ENCODE measurements at regions not wholly inside any gene's neighbourhood (a gene's known extent, or its start where the extent isn't known, plus 50 kb on each side); places are given as distances from the start of the nearest gene placed in this dataset.

GRCh38 chr11:13104619-13105236 is 95.6 kb downstream of the RASSF10 start:
- DNase-seq (ENCODE audit: low spot score): no peak

DNA sequence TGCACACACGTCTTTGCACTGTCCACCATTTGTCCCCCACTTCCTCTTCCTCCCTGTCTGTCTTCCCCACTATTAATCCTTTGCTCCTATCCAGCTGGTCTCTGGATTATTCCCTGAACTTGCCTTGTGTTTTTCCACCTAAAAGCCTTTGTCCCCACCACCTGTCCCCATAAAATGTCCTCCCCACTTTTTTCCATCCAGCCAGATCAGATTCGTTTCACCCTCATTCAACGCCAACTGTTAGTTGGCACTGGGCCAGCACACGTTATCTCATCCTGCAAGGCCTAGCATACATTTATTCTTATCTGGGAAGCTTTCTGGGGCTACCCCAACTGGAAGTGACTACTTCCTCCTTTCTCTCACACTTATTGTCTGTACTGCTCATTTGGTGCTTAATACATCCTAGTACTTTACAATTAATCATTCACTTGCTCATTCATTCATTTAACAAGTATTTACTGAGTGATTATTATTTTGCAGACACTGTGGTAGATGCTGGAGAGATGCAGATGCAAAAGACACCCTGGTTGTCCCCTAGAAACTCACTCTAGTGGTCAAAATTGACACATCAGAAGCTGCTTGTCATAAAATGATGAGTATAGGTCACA is 96.2 kb downstream of the RASSF10 start:
- no peak for DNase-seq (ENCODE audit: low spot score)

DNA sequence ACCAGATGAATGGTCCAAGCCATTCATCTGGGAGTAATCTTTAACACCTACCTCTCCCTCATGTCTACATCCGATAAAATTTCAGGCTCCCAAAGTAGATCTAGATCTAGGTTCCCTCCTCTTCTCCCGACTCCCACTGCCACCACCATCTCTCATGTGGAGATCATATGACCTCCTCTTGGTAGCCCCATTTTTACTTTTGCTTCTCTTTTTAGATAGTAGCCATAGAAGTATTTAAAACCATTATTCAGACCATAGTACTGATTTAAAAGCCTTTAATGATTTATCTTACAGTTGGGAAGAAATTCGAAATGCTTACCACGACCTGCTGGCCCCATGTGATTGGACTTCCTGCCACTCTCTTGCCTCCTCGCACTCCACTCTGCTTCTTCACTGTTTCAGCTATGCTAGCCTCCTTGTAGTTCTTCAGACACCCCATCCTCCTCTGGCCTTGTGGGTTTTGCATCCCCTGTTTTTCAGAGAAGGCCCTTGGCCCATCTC is 98.5 kb downstream of the RASSF10 start:
- no peak for DNase-seq (ENCODE audit: low spot score)

DNA sequence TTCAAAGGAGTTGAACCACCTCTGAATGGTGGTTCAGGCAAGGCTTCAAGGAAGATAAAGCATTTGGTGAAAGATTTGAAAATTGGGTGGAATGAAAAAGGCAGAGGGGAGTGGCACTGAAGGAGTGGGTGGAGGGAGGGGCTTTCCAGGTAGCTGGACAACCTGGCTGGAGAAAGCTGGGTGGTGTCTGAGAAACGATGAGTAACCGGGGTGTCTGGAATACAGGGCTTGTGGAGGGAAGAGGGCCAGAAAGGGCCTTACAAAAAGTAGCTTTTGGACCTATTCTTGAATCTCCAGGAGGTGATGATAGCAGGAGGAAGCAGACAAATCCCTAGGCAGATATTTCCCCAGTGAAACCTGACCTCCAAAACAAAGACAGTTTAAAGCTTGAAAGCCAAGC is 99.3 kb downstream of the RASSF10 start:
- DNase-seq (ENCODE audit: low spot score): no peak

GRCh38 chr11:13109616-13110015 is 100.5 kb downstream of the RASSF10 start:
- DNase-seq (ENCODE audit: low spot score): no peak

DNA sequence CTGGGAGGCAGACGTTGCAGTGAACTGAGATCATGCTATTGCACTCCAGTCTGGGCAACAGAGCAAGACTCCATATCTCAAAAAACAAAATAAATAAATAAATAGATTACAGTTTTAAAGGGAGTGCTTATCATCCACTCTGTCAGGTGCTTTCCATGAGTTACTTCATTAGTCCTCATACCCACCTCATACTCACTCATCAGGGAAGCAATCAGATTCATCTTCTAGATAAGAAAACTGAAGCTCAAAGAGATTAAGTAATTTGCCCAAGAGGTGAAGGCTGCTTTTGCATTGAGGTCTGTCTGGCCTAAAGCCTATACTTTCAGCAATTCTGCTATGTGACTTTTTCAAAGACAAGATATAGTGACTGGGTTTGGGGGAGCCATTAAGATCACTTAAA is 101.0 kb downstream of the RASSF10 start:
- no peak for DNase-seq (ENCODE audit: low spot score)

DNA sequence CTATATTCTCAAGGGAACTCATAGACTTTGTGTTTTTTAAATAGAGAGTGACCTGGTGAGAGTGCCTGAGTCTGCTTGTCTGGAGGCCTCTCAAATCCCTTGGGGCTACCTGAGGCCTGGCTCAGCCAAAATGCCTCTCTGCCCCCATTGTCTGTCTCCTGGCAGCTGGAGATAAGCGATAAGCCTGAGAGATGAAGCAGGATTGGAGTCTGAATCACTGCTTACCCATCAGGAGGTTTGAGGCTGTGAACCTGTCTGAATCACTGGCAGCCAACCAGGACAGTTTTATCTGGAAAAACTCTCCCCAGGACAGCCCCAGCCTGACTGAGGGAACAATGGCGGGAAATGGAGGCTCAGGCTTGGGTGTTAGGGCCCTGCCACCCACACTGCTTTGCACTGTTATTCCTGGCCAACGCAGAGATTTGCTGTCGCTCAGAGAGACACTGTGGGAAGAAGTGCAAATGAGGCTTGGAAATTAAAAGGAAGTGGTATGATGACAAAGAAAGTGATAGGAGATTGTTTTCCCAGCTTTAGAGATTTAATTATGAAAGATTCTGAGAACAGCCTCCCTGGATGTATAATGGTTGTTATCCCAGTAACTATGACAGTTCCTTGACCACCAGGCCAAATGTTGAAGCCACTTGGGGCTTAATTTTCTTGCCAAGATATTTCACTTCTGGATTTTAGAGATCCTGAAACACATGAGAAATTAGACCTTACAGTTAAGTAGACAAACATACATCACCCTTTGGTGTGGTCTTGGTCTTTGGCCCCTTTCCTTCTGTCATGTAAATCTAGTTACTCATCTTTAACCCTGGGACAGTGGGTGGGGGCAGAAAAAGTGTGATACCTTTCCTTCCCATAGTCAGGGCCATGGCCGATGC is 102.1 kb downstream of the RASSF10 start:
- no peak for DNase-seq (ENCODE audit: low spot score)

GRCh38 chr11:13111813-13112130 is 102.7 kb downstream of the RASSF10 start:
- no peak for DNase-seq (ENCODE audit: low spot score)

- no peak for DNase-seq (ENCODE audit: low spot score)
Observed at GRCh38 chr11:13114566-13115379, 105.7 kb downstream of the RASSF10 start.

GRCh38 chr11:13115380-13115675 is 106.2 kb downstream of the RASSF10 start:
- DNase-seq (ENCODE audit: low spot score): no peak

GRCh38 chr11:13116491-13116890 is 107.4 kb downstream of the RASSF10 start:
- no peak for DNase-seq (ENCODE audit: low spot score)

- no peak for DNase-seq (ENCODE audit: low spot score)
Observed at GRCh38 chr11:13117344-13117743, 108.2 kb downstream of the RASSF10 start.

DNA sequence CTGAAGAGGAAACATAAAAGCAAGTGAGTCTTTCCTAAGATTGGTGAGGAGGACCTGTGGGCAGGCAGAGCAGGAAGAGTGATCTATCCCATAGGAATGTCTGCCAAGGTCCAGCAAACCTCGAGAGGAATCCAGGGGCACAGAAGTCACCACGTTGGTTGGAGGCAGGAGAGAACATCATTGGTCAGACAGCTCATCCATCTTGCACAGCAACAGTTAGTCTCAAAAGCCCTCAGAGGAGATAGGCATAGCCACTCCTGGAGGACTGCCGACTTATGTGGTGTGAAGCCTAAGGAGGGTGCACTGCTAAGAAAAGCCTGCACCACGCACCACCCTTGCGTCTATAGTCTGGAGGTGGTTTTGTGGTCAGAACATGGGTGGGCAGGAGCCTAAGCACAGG is 109.1 kb downstream of the RASSF10 start:
- DNase-seq (ENCODE audit: low spot score): no peak

DNA sequence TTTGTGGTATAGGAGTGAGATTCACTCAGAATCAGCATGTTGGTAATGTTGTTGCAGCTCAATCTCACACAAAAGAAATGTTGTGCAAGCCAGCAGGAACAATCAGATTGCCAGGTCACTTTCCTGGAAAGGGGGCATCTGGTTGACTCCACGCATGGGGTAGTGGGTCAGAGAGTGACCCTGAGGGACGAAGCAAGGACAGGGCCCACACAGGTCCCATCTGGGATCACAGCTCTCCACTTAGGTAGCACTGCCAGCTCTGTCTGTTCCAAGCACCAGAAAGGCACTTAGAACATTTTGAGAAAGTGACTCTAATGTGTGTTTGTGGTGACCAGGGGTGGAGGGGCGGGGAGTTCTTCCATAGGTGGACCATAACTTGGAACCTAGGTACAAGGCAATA is 109.5 kb downstream of the RASSF10 start:
- no peak for DNase-seq (ENCODE audit: low spot score)

GRCh38 chr11:13119361-13119760 is 110.2 kb downstream of the RASSF10 start:
- no peak for DNase-seq (ENCODE audit: low spot score)

DNA sequence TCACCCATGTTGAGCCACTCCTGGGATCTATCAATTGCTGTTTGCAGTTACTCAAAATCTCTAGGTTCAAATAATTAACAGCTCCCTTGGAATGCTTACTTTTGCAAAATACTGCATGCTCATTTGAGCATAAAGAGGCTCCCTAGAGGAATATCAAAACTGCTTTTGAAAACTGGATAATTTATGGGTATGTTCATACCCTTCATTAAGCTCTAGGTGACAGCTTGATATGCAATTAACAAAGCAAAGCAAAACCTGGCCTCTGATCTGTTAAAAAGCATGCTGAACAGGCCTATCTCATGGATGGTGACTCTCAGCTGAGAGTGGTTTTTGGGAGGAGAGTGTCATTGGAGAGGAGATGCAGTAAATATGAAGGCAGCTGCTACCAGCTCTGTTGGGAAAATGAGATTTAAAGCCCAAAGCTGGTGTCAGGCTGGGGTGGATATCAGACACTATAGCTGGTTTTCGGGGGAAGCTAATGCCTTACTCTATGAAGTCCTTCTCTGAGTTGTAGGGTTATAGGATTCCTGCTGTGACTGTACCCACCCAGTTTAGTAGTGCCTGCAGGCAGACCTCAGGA is 110.9 kb downstream of the RASSF10 start:
- no peak for DNase-seq (ENCODE audit: low spot score)

GRCh38 chr11:13120691-13121090 is 111.6 kb downstream of the RASSF10 start:
- no peak for DNase-seq (ENCODE audit: low spot score)

GRCh38 chr11:13126430-13126829 is 117.3 kb downstream of the RASSF10 start:
- DNase-seq (ENCODE audit: low spot score): no peak

GRCh38 chr11:13127161-13127560 is 118.0 kb downstream of the RASSF10 start:
- DNase-seq (ENCODE audit: low spot score): no peak

DNA sequence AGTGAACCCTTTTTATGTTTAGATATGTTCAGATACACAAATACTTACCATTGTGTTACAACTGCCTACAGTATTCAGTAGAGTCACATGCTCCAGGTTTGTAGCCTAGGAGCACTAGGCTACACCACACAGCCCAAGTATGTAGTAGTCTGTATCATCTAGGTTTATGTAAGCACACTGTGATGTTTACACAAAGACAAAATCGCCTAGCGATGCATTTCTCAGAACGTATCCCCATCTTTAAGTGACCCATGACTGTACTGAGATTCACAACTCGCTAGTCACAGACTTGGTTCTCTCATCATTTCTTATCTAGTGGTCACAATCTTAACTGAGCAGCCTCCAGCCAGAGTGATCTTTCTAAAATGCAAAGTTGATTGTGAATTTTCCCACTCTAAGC is 119.2 kb downstream of the RASSF10 start:
- no peak for DNase-seq (ENCODE audit: low spot score)

DNA sequence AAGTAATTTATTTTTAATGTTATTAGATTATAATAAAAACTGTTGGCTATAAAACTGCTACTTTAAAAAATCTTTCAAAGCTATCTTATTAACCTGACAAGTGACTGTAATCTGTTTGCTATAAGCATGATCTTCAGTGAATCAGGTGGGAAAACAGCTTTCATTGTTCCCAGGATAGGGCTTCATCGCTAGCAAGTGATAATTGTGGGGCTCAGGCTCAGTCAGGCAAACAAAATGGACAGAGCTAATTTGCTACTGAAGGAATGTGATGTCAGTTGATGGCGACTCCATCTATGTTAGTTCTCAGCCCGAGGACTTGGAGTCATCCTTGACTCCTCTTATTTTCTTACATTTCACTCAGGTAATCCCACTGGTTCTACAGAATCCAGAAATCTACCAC is 125.0 kb downstream of the RASSF10 start:
- DNase-seq (ENCODE audit: low spot score): no peak

DNA sequence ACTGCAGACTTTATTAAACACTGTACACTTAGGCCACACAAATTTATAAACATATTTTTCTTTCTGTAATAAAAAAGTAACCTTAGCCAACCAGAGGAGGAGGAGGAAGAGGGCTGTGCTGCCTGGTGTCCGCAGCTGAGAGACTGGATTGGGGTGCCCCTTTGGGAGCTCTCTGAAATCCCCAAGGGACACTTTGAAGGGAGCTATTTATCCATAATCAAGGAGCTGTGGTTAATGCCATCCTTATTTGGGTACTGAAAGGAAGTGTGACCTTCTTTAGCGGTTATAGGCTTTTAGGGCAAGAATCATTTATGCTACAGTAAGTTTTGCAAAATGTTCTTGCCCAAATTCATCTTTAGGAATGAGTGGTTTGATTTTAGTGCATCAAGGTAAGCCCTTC is 125.8 kb downstream of the RASSF10 start:
- DNase-seq (ENCODE audit: low spot score): no peak
